Fibroblast of the conjunctiva (primary cell): ENCODE measurements at regions not wholly inside any gene's neighbourhood (a gene's known extent, or its start where the extent isn't known, plus 50 kb on each side); places are given as distances from the start of the nearest gene placed in this dataset.

Experiments used
- DNase-seq: peaks from one replicate; pipeline ENCODE4 v3.0.0-alpha.2; 2010; ENCODE audit warnings: low read depth

- DNase-seq: peak; percentile 49
These were observed 160.2 kb downstream of the PSMG1 start for GRCh38 chr21:39022863-39023693.

- no peak for DNase-seq
These were observed 160.8 kb downstream of the PSMG1 start for GRCh38 chr21:39022466-39022862.

GRCh38 chr21:39022035-39022434 is 161.2 kb downstream of the PSMG1 start:
- no peak for DNase-seq

- DNase-seq: no peak
These were observed 161.8 kb downstream of the PSMG1 start for GRCh38 chr21:39021478-39021832.

GRCh38 chr21:39020751-39021477 is 162.3 kb downstream of the PSMG1 start:
- peak; percentile 57 for DNase-seq

- DNase-seq: no peak
These were observed 164.5 kb downstream of the PSMG1 start for GRCh38 chr21:39018730-39019129.

- no peak for DNase-seq
These were observed 166.4 kb downstream of the PSMG1 start for GRCh38 chr21:39016740-39017315.

GRCh38 chr21:39014747-39015146 is 168.5 kb downstream of the PSMG1 start:
- peak; percentile 92 for DNase-seq

GRCh38 chr21:39012326-39013230 is 170.7 kb downstream of the PSMG1 start:
- no peak for DNase-seq

GRCh38 chr21:39011911-39012310 is 171.3 kb downstream of the PSMG1 start:
- DNase-seq: no peak

GRCh38 chr21:39010629-39011404 is 172.4 kb downstream of the PSMG1 start:
- no peak for DNase-seq

GRCh38 chr21:39009587-39010225 is 173.5 kb downstream of the PSMG1 start:
- DNase-seq: no peak

GRCh38 chr21:39007985-39008384 is 175.3 kb downstream of the PSMG1 start:
- DNase-seq: no peak

- DNase-seq: no peak
These were observed 175.7 kb downstream of the PSMG1 start for GRCh38 chr21:39007532-39007931.

- no peak for DNase-seq
These were observed 176.5 kb downstream of the PSMG1 start for GRCh38 chr21:39006571-39007311.

- DNase-seq: no peak
These were observed 177.8 kb downstream of the PSMG1 start for GRCh38 chr21:39005502-39005787.

- no peak for DNase-seq
These were observed 178.4 kb downstream of the PSMG1 start for GRCh38 chr21:39004634-39005501.

- DNase-seq: no peak
These were observed 179.1 kb downstream of the PSMG1 start for GRCh38 chr21:39003982-39004633.

GRCh38 chr21:39001341-39001740 is 181.9 kb downstream of the PSMG1 start:
- DNase-seq: no peak
